Heart left ventricle (tissue), 16 donors: ENCODE measurements at regions not wholly inside any gene's neighbourhood (a gene's known extent, or its start where the extent isn't known, plus 50 kb on each side); places are given as distances from the start of the nearest gene placed in this dataset.

Experiments used
- ATAC-seq, 4 donors: fragments of 200-7000 bp; cut with Tn5 transposase; one replicate each; pipeline ENCODE4 v1.9.1; 2020 to 2022; ENCODE audit warnings: moderate library complexity in 4 of 4, mild to moderate bottlenecking in 3 of 4, moderate number of reproducible peaks in 1 of 4
- DNase-seq, 5 donors: peaks; one replicate each; pipeline ENCODE4 v3.0.0-alpha.2; 2020
- H3K27ac ChIP-seq, 12 donors: fragments of 200-600 bp; sonication (generic) in 4 of 12; one replicate each; pipeline versions ENCODE4 v1.5.0 to v1.8.0; 2016 to 2022; ENCODE audit warnings: mild to moderate bottlenecking in 2 of 12
- H3K27me3 ChIP-seq, 9 donors: fragments of 200-600 bp; sonication (generic) in 2 of 9; one replicate each; pipeline versions ENCODE4 v1.5.1 to v1.8.0; 2016 to 2022; ENCODE audit warnings: mild to moderate bottlenecking in 3 of 9
- H3K36me3 ChIP-seq, 9 donors: fragments of 200-600 bp; sonication (generic) in 2 of 9; one replicate each; pipeline versions ENCODE4 v1.5.0 to v1.8.0; 2018 to 2022; ENCODE audit warnings: mild to moderate bottlenecking in 2 of 9
- H3K4me1 ChIP-seq, 12 donors: fragments of 200-600 bp; sonication (generic) in 4 of 12; one replicate each; pipeline versions ENCODE4 v1.5.0 to v1.8.0; 2016 to 2022; ENCODE audit warnings: mild to moderate bottlenecking in 3 of 12
- H3K4me3 ChIP-seq, 12 donors: fragments of 200-600 bp; sonication (generic) in 4 of 12; one replicate each; pipeline versions ENCODE4 v1.5.0 to v1.8.0; 2017 to 2022; ENCODE audit warnings: mild to moderate bottlenecking in 9 of 12, moderate library complexity in 4 of 12
- H3K9me3 ChIP-seq, 12 donors: fragments of 200-600 bp; sonication (generic) in 4 of 12; one replicate each; pipeline versions ENCODE4 v1.5.0 to v1.8.0; 2016 to 2022; ENCODE audit warnings: mild to moderate bottlenecking in 1 of 12
- POLR2A ChIP-seq, 2 donors: fragments of 450-650 bp; IDR thresholded peaks; one replicate each; pipeline ENCODE4 v1.6.1; 2017; ENCODE audit warnings: antibody characterized with exemption in 2 of 2, mild to moderate bottlenecking in 2 of 2, moderate library complexity in 2 of 2
- WGBS, 4 donors: extraction: QIAGEN DNeasy Blood & Tissue Kit in 2 of 4; methylation state at CpG; one replicate each; pipeline versions ENCODE4 v1.1.5 to v1.1.7; 2013 to 2018; 5-methylcytosine and 5-hydroxymethylcytosine counted together
- intact Hi-C, 10 donors: fragments of 100-400 bp; cut with DNase I; formaldehyde crosslinking; loops; one replicate each; pipeline versions ENCODE4 v1.11.1 to v1.14.2; 2022
- TF ChIP-seq, protein P1 (sequence below), 12 donors: fragments of 200-600 bp; sonication (generic) in 4 of 12; IDR thresholded peaks; one replicate each; pipeline versions ENCODE4 v1.5.0 to v1.8.0; 2018 to 2022; ENCODE audit warnings: antibody characterized with exemption in 12 of 12, mild to moderate bottlenecking in 5 of 12
- donor health status: ischemic (EF 13 %, LVEDD 7.1; RV severe dilation, severe dysfunction).
- donor health status: healthy with polysubstance abuse.
- donor health status: DM: no; HTN: yes; CAD: no.
- donor health status: DM: no; HTN: no; CAD: no.
- donor health status: ischemic (EF 25% LVEDD 6.9; RV normal size, moderate dysfunction).
- donor health status: ischemic (EF 25% LVEDD 5.7; RV mildly dilated, moderate dysfunction).
- donor health status: healthy.
- donor health status: DM: yes; HTN: yes; CAD: no.
- donor health status: ischemic (EF 35%, LVEDD 5.7; RV mildly dilated, moderate dysfunction).
- donor health status: nonischemic (EF 11% LVEDD 7.7; RV severe dilation, severe dysfunction).
- donor health status: DM: yes; HTN: yes; CAD: no.
- donor health status: PGD.
- donor health status: ischemic (EF 29% LVEDD 5.4; RV normal size, mild dysfunction).
- donor health status: nonischemic (EF 23%, LVEDD 6.1; RV moderate dilation, normal function).

DNA sequence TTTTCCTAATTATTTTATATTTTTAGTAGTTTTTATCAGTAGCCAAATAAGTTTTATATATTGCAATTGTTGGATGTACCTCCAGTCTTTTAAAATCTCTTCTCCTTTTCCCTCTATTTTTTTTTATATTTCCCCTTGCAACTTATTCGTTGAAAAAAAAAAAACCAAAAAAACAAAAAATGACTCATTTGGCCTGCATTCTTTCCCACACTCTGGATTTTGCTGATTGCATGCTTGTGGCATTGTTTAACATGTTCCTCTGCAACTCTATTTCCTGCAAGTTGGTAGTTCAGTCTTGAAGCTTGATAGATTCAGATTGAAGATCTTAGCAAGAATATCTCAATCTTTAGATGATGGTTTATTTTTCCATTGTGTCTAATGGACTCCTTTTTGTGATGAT is 260.6 kb upstream of the BOD1L1 start:
- H3K27ac ChIP-seq, result no peak overlapping the region
- intact Hi-C loops, result no loop called here

DNA sequence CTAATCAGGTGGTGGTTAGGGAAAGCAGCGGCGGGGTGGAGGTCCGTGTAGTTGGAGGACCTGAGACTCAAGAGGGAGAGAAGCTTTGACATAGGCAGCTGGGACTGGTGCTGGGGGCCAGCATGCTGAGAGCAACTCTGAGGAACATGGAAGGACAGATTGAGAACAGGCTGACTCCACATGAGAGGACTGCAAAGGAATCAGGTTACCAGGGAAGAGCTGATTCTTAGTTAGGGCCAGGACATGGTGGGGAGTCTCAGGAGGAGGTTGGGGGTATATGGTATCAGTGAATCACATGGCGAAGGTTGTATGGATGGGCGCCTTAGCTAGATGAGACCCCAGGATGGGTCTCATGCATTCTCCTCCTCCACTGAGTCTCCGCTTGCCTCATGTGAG is 264.0 kb upstream of the BOD1L1 start:
- intact Hi-C loops, result no loop called here
- TF ChIP-seq, protein P1, sequence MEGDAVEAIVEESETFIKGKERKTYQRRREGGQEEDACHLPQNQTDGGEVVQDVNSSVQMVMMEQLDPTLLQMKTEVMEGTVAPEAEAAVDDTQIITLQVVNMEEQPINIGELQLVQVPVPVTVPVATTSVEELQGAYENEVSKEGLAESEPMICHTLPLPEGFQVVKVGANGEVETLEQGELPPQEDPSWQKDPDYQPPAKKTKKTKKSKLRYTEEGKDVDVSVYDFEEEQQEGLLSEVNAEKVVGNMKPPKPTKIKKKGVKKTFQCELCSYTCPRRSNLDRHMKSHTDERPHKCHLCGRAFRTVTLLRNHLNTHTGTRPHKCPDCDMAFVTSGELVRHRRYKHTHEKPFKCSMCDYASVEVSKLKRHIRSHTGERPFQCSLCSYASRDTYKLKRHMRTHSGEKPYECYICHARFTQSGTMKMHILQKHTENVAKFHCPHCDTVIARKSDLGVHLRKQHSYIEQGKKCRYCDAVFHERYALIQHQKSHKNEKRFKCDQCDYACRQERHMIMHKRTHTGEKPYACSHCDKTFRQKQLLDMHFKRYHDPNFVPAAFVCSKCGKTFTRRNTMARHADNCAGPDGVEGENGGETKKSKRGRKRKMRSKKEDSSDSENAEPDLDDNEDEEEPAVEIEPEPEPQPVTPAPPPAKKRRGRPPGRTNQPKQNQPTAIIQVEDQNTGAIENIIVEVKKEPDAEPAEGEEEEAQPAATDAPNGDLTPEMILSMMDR (IDR thresholded peaks at IDR 0.05), result no peak
- TF ChIP-seq POLR2A (IDR thresholded peaks at IDR 0.05), result no peak
- no peak for DNase-seq

More for the DNA sequence above, 260.6 kb upstream of the BOD1L1 start:
- no peak for DNase-seq
- no peaks in the 10 kb centered on the region for H3K4me1 ChIP-seq
- no peak for TF ChIP-seq POLR2A (IDR thresholded peaks at IDR 0.05)
- TF ChIP-seq, protein P1 (IDR thresholded peaks at IDR 0.05), result no peak
- no peak overlapping the region for H3K4me3 ChIP-seq
- WGBS, 4 donors, result 22 to 54% (median 32%) methylated on average over 1 of the region's 1 CpG
- H3K27me3 ChIP-seq, result no peaks in the 10 kb centered on the region
- no peak for ATAC-seq
- H3K36me3 ChIP-seq, result no peaks in the 10 kb centered on the region
- H3K9me3 ChIP-seq, result no peaks in the 10 kb centered on the region

DNA sequence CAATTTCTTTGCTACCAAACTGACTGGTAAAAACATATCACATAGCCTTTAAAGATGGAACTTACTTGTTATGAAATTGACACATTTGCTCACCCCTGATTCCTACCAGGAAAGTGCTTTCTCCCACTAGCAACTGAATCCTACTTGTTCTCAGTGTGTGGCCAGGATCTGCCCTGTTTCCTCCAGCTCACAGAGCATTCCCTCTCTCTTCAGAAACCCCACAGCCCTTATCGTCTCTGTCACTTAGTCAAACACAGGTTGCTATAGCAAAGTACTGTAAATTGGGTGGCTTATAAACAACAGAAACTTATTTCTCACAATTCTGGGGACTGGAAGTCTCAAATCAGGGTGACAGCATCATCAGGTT is 265.2 kb upstream of the BOD1L1 start:
- no peaks in the 10 kb centered on the region for H3K27me3 ChIP-seq
- TF ChIP-seq POLR2A (IDR thresholded peaks at IDR 0.05), result no peak
- TF ChIP-seq, protein P1 (IDR thresholded peaks at IDR 0.05), result no peak
- WGBS, 4 donors, result 43 to 70% (median 58%) methylated on average over 1 of the region's 1 CpG
- no peaks in the 10 kb centered on the region for H3K36me3 ChIP-seq
- no peak overlapping the region for H3K4me3 ChIP-seq
- H3K4me1 ChIP-seq, result no peaks in the 10 kb centered on the region
- no peaks in the 10 kb centered on the region for H3K9me3 ChIP-seq
- intact Hi-C loops, result no loop called here
- DNase-seq (no peak), ATAC-seq (no peak)
- H3K27ac ChIP-seq, result peak overlapping the region in 1 of 12 donors; percentile 26

More for the DNA sequence above, 264.0 kb upstream of the BOD1L1 start:
- no peaks in the 10 kb centered on the region for H3K4me1 ChIP-seq
- 81 to 88% (median 81%) methylated on average over 6 of the region's 6 CpGs for WGBS, 4 donors
- ATAC-seq, result no peak
- no peaks in the 10 kb centered on the region for H3K27me3 ChIP-seq
- no peaks in the 10 kb centered on the region for H3K36me3 ChIP-seq
- H3K9me3 ChIP-seq, result no peaks in the 10 kb centered on the region
- H3K4me3 ChIP-seq, result no peak overlapping the region
- H3K27ac ChIP-seq, result no peak overlapping the region

DNA sequence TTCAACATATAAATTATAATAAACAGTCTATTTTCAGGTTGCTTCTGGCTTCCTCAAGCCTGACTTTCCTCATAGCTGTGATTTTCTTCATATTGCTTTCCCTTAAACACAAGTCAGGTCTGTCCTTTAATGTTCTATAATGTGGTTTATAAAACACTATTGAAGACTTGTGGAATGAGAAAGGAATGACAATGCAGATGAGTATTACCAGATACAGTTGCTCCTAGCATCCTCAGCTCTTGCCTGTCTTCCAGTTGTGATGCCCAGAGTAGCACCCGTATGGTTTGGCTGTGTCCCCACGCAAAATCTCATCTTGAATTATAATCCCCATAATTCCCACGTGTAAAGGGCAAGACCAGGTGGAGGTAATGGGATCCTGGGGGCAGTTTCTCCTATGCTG is 265.7 kb upstream of the BOD1L1 start:
- Histone ChIP-seq H3K9me3 (no peaks in the 10 kb centered on the region), H3K4me3 (no peak overlapping the region), H3K4me1 (no peaks in the 10 kb centered on the region), H3K27ac (no peak overlapping the region), H3K27me3 (no peaks in the 10 kb centered on the region), H3K36me3 (no peaks in the 10 kb centered on the region)
- no peak for DNase-seq
- TF ChIP-seq POLR2A (IDR thresholded peaks at IDR 0.05), result no peak
- TF ChIP-seq, protein P1 (IDR thresholded peaks at IDR 0.05), result no peak
- intact Hi-C loops, result no loop called here
- ATAC-seq, result no peak
- WGBS, 4 donors, result 75 to 89% (median 81%) methylated on average over 3 of the region's 3 CpGs
